Fibroblast of skin of right quadriceps (primary cell): ENCODE measurements at regions not wholly inside any gene's neighbourhood (a gene's known extent, or its start where the extent isn't known, plus 50 kb on each side); places are given as distances from the start of the nearest gene placed in this dataset.

Source experiments
- DNase-seq: peaks from one replicate; pipeline ENCODE4 v3.0.0-alpha.2; 2013

DNA sequence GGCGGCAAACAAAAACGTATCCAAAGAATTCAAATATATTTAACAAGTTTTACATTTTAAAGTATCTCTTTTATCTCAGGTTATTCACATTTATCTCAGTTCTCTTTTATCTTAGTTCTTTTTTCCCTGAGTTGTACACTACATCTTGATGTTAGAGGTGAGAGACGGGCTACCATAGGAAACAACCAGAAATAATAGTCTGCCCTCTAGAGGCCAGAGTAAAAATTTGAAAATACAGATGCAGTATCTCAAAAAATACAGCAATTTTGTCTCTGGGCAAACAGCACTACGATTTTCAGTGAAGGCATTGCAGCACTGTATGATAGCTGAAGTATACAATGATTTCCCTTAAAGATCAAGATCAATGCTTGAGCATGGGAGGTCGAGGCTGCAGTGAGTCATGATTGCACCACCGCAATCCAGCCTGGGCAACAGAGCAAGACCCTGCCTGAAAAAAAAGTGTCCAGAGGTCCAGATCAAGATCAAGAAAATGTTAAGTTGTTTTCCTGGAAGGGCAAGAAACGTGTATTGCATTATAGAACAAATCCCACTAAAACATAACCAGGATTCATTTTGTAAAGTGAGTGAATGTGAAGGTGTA, 82.6 kb upstream of the ATP11B start:
- DNase-seq, result no peak

GRCh38 chr3:182711261-182711683, 82.0 kb upstream of the ATP11B start:
- DNase-seq, result no peak

DNA sequence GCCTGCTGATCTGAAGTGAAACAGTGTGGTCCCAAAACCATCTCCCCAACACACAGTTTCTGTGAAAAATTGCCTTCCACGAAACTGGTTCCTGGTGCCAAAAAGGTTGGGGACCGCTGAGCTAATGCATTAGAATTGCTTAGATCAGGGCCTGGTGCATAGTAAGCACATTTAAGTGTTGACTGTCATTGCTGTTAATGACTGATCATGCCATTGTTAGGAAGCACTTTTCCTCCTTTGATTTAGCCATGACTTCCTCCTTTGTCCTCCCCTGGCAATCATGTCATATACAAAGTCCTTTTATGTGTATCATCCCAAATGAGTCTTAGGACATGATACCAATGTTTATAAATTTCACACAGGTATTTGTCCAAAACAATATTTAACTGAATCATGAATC, 81.5 kb upstream of the ATP11B start:
- DNase-seq, result no peak

- no peak for DNase-seq
Observed at GRCh38 chr3:182713111-182713510, 80.2 kb upstream of the ATP11B start.

DNA sequence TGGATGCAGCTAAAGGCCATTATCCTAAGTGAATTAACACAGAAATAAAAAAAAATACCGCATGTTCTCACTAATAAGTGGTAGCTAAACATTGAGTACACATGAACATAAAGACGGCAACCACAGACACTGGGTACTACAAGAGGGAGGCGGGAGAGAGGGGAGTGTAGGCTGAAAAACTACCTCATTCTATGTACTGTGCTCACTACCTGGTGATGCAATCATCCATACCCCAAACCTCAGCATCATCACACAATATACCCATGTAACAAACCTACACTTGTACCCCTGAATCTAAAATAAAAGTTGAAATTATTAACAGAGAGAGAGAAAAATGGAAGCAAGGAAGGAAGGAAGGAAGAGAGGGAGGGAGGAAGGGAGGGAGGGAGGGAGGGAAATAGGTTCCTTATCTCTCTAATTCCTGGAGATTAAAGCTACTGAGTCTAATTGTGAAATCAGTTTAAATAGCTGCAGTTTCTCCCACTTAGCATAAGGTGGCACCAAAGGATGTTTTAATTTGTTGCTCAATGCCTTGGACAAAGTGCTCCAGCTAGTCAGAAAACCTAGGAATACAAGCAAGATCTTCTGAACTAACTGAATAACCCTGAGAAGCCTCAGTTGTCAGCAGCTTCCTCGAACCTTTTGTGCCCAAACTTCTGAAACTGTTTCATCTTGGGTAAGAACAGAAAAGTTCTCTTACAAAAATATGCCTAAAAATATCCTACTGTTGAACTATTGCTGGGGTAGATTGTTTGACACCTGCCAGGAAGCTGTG, 79.4 kb upstream of the ATP11B start:
- peak; percentile 67 for DNase-seq

DNA sequence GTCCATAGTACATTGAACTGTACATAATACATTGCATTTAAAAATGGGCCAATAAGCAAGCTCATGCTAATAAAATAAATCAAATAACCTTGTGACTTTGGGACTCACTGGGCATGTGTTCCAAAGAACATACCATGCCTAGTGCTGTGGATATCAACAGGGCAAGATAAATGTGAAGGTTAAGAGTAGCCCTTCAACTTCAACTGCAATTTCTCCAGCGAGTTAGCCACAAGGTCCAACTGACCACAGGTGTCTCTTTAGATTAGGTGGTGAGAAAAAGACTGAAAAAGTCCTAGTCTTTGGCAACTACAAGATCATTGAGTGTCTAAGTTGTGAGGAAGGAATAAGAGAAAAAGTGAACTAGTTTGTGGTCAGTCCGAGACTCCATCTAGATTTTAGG, 78.3 kb upstream of the ATP11B start:
- no peak for DNase-seq

GRCh38 chr3:182716114-182716688, 77.1 kb upstream of the ATP11B start:
- no peak for DNase-seq

GRCh38 chr3:182717216-182717615, 76.1 kb upstream of the ATP11B start:
- DNase-seq, result no peak

GRCh38 chr3:182722907-182723306, 70.4 kb upstream of the ATP11B start:
- DNase-seq, result no peak

DNA sequence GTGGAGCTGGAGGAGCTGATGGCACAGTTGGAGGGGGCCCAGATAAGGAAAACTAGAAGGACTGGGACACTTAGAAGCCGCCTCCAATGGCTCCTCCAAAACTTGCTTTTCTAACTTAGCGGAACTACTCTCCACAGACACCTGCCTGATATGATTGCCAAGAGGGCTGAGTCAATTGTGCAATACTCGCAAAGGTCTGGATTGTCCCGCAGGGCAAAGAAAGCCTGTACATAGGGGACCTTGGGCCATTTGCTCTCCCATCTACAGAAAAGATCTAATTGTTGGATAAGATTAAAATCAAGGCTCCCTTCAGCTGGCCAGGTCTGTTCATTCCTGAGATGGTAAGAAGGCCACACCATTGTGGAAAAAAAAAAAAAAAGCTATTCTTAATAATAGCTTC, 69.7 kb upstream of the ATP11B start:
- no peak for DNase-seq

- peak; percentile 25 for DNase-seq
Observed at GRCh38 chr3:182725372-182726251, 67.7 kb upstream of the ATP11B start.

DNA sequence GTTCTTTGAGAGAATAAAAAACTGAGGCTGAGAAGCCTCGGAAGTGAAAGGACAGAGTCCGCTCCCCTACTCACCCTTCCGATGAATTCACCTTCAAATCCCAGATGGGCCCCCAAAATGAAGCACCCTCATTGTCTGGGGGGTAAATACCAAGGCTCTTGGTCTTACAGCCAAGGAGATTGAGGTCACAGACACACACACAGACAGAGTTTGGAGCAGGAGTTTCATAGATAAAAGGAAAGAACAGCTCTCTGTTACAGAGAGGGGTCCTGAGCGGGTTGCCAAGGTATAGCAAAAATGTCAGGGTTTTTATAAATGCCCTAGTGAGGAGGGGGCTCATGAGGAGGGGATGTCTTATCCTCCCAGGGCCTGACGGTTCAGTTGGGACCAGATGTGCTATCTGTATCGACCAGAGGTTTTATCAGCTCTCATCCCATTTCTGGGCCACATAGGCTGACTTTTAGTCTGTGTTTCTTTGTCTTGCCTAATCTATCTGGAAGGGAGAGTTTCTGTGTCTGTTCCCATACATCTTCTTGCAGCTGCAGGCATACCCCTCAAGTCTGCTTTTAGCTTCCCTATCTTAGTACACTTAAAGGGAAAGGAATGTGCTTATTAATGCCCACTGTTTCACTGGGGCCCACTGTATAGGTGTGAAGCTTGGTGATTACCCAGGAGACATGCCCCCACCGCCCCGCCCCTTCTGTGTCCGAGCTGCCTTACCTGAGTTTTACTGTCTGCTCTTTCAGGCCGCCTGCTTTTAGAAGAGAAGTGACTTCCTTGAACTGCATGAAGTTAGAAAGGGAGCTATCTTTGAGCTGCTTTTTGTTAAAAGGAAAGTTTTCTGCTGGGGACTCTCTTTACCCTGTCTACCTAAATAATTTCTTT, 66.8 kb upstream of the ATP11B start:
- no peak for DNase-seq

DNA sequence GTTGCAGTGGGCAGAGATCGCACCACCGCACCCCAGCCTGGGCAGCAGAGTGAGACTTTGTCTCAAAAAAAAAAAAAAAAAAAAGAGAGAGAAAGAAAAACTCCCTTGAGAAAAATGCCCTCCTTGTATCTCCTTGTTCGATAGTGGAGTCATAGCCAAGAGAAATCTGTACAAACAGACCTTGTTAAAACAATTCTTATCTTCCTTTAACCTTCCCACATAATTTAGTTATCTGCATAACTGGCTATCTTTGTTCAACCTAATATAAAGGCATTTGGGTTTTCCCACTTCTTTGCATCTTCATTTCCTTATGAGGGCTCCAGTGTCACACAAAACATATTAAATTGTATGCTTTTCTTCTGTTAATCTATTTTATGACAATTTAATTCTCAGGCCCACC, 65.1 kb upstream of the ATP11B start:
- DNase-seq, result no peak

DNA sequence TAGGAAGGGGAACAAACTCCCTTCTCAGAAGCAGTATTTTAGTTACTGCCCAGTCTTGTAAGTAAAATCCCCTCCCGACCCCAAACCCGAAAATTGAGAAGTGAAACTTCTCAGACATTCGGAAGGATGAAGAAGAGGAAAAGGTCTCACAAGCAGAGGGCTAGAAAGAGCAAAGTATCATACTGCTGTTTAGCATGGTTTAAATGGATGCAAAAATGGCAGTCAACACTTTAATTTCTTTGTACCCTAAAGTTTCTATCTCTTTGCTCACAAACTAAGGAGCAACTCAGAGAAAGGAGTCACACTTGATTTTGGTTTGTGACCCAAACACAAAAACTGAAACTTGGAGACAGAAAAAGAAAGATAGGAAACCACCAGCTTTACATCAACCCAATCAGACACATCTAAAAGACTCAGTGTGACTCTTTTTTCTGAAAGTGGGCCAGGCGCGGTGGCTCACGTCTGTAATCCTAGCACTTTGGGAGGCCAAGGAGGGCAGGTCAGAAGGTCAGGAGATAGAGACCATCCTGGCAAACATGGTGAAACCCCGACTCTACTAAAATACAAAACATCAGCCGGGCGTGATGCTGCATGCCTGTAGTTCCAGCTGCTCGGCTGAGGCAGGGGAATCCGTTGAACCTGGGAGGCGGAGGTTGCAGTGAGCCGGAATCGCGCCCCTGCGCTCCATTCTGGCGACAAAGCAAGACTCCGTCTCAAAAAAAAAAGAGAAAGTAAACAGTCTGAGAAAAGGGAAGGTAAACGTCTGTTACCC, 63.2 kb upstream of the ATP11B start:
- DNase-seq, result no peak

- DNase-seq, result no peak
Observed at GRCh38 chr3:182730675-182731042, 62.6 kb upstream of the ATP11B start.

GRCh38 chr3:182731764-182732163, 61.5 kb upstream of the ATP11B start:
- no peak for DNase-seq

DNA sequence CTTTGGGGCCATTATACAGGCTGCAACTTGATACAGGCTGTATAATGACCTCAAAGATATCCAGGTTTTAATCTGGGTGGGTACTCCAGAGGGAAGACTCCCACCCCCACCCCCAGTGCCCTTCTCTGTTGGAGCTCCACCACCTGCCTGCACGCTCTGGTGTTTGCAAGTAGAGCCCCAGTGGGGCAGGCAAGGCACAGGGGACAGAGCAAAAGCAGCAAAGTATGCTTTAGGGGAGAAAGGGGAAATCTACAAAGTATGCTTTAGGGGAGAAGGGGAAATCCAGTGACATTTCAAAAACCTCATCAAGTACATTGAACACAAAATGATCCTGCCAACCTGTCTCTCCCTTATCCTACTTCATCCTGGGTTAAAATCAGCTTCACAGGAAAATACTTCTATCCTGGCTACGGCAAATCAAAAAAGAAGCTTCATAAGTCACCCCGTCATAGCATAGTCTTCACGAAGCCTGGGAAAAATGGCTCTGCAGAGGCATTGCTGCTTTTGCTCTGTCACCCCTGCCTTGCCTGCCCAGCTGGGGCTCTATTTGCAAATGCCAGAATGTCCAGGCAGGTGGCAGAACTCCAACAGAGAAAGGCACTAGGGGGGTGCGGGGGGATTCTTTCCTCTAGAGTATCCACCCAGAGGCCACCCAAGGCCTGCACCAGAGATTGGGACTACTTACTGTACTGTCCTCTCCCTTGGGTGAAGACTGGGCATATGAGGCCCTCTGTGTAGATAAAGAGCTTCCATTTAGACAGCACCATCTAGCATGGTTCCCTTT, 60.9 kb upstream of the ATP11B start:
- DNase-seq, result no peak

DNA sequence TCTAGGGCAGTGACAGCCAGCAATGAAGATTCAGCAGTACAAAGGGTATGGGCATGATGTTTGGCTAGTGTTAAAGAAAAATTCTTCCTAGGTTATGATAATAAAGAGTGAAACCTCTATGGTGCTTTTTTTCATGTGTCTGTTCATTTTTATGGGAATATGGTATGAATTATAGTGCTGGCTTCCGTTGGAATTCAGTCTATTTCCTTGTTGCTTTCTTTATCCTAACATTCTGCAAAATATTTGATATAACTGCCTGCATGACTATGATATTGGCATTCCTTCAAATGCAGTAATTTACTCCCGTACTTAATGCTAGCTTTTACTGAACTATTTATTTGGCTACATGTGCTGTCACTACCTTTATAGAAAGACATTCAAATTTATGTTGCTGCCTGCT, 57.6 kb upstream of the ATP11B start:
- DNase-seq, result peak; percentile 85

GRCh38 chr3:182737825-182738224, 55.5 kb upstream of the ATP11B start:
- no peak for DNase-seq

DNA sequence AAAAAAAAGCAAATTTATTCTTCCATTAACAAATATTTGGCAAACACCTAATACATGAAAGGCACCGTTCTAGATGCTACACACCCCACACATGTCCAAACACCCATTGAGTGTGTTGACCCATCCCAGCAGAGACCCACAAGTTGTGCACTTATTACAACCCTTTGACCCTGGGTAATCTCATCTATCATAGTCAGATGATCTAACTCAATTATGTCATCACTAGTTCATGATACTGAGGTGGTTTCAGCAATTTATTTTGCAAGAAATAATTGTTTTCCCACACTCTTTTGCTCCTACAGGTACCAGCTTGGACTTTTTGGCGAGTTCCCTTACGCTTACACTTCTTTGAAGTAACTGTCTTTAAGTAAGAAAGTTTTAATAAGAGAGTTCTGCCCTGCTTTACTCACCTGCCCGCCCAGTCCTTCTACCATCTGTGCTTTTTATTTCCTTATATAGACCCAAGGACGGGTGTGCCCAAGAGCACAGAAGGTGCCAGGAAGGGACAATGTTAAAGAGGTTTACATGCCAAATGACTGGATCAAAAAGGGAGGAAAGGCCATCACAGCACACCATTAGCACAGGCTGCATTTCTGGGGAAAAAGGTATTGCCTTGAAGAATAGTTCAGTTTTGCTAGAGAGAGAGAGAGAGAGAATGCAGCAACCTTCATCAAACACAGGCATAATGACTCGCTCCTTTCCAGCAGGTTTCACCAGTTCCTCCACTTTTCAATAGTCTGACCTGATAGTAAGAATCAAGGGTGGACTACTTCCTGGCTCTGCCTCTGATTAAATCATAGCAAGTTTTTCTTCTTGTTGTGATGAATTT, 54.5 kb upstream of the ATP11B start:
- DNase-seq, result no peak
